ENCODE measurements at regions not wholly inside any gene's neighbourhood (a gene's known extent, or its start where the extent isn't known, plus 50 kb on each side); places are given as distances from the start of the nearest gene placed in this dataset.

GRCh38 chr2:118216224-118216623, 128.0 kb downstream of the INSIG2 start:
- Histone ChIP-seq H3K9me3 (replicated peaks; ENCODE audit: control insufficient read depth, insufficient read depth, low read length) (no peaks in the 10 kb centered on the region), H3K27me3 (replicated peaks in 1 of 2; ENCODE audit: control insufficient read depth in 2 of 2, insufficient read depth in 2 of 2, low read length in 1 of 2) (no peaks in the 10 kb centered on the region; a peak in 1 of 4 replicates), H3K9ac (ENCODE audit: control insufficient read depth, insufficient read depth, low read length) (no peak overlapping the region), H3K4me1 (ENCODE audit: control insufficient read depth, insufficient read depth, low read length) (no peaks in the 10 kb centered on the region), H3K36me3 (ENCODE audit: control insufficient read depth in 2 of 2, insufficient read depth in 2 of 2, low read length in 1 of 2) (no peaks in the 10 kb centered on the region), H3K4me2 (ENCODE audit: control insufficient read depth, insufficient read depth) (no peak overlapping the region), H3K79me2 (ENCODE audit: control insufficient read depth, insufficient read depth, low read length) (no peaks in the 10 kb centered on the region), H3K27ac (ENCODE audit: control insufficient read depth, insufficient read depth) (no peak overlapping the region), H3K4me3 (no peak overlapping the region), H2AFZ (ENCODE audit: control insufficient read depth, low read depth, low read length) (no peak overlapping the region), H4K20me1 (ENCODE audit: control insufficient read depth, insufficient read depth) (no peaks in the 10 kb centered on the region)
- ChIA-PET POLR2A (no interaction called here), RAD21 (ENCODE audit: unreplicated experiment) (no interaction called here), SMC1A (ENCODE audit: uncharacterized antibody, unreplicated experiment) (interaction anchor here (1.2 to 2.5 kb wide), 3 partner anchors 12 to 639 kb away, joined by 3 to 10 read pairs (median 4); no protein-coding TSS in a partner anchor), CTCF (interaction anchor here (0.7 to 2.1 kb wide), 4 partner anchors 11 to 170 kb away, joined by 3 to 9 read pairs (median 6); no protein-coding TSS in a partner anchor)
- no peak for TF ChIP-seq LARP7 (IDR thresholded peaks at IDR 0.05)
- no peak for TF ChIP-seq SMC3 (IDR thresholded peaks at IDR 0.05; ENCODE audit: borderline replicate concordance, low read length)
- no peak for TF ChIP-seq FOS (IDR thresholded peaks at IDR 0.05; ENCODE audit: borderline replicate concordance, extremely low read depth, insufficient read length)
- TF ChIP-seq FOXK2 (IDR thresholded peaks at IDR 0.05), result no peak
- no peak for TF ChIP-seq EP300 (IDR thresholded peaks at IDR 0.05; ENCODE audit: borderline replicate concordance in 1 of 2, control insufficient read depth in 1 of 2, low read depth in 2 of 2, low read length in 2 of 2)
- no peak for TF ChIP-seq NR2C1 (IDR thresholded peaks at IDR 0.05)
- no peak for TF ChIP-seq NKRF (conservative IDR thresholded peaks at IDR 0.05)
- no peak for TF ChIP-seq E4F1 (IDR thresholded peaks at IDR 0.05; ENCODE audit: borderline replicate concordance, partially characterized antibody)
- no peak for TF ChIP-seq NR2F1 (conservative IDR thresholded peaks at IDR 0.05)
- TF ChIP-seq YBX1 (IDR thresholded peaks at IDR 0.05), result no peak
- TF ChIP-seq CHD1 (IDR thresholded peaks at IDR 0.05; ENCODE audit: low read depth, low read length), result no peak
- no peak for TF ChIP-seq PML (IDR thresholded peaks at IDR 0.05; ENCODE audit: low read length)
- TF ChIP-seq HDAC6 (IDR thresholded peaks at IDR 0.05; ENCODE audit: unreplicated experiment), result no peak
- TF ChIP-seq ZBED1 (IDR thresholded peaks at IDR 0.05; ENCODE audit: borderline replicate concordance), result no peak
- TF ChIP-seq USF2 (IDR thresholded peaks at IDR 0.05; ENCODE audit: borderline replicate concordance, low read depth, low read length), result no peak
- no peak for TF ChIP-seq IRF4 (IDR thresholded peaks at IDR 0.05; ENCODE audit: low read depth, low read length)
- TF ChIP-seq JUNB (IDR thresholded peaks at IDR 0.05), result no peak
- DNase-seq (ENCODE audit: low read depth, low spot score), result no peak
- in situ Hi-C loops (cut with MboI), result no loop called here
- no TSS peak for BruUV-seq (replicated peaks)
- WGBS (ENCODE audit: insufficient coverage, insufficient replicate concordance, low lambda C conversion rate, missing lambda C conversion rate), result 10% methylated on average over 3 of the region's 3 CpGs
- no peak for ATAC-seq
- FAIRE-seq, result no peak
- intact Hi-C loops (cut with micrococcal nuclease; ENCODE audit: unreplicated experiment), result no loop called here

Data from GM12878 (cell line).